Upper lobe of left lung (tissue), 6 donors: ENCODE measurements at regions not wholly inside any gene's neighbourhood (a gene's known extent, or its start where the extent isn't known, plus 50 kb on each side); places are given as distances from the start of the nearest gene placed in this dataset.

Experiments used
- ATAC-seq, 2 donors: fragments of 200-7000 bp; cut with Tn5 transposase; one replicate each; pipeline ENCODE4 v1.9.1; 2022; ENCODE audit warnings: mild to moderate bottlenecking in 2 of 2, moderate library complexity in 2 of 2; ENCODE audit not compliant: low FRiP score in 2 of 2
- DNase-seq, 2 donors: peaks; one replicate each; pipeline ENCODE4 v3.0.0-alpha.2; 2019 to 2020
- H3K27ac ChIP-seq, 4 donors: fragments of 200-600 bp; sonication (generic); one replicate each; pipeline ENCODE4 v1.5.1; 2016 to 2019
- H3K27me3 ChIP-seq, 4 donors: fragments of 200-600 bp; sonication (generic); one replicate each; pipeline ENCODE4 v1.5.1; 2017 to 2019
- H3K36me3 ChIP-seq, 4 donors: fragments of 200-600 bp; sonication (generic); one replicate each; pipeline ENCODE4 v1.5.1; 2016 to 2019
- H3K4me1 ChIP-seq, 4 donors: fragments of 200-600 bp; sonication (generic); one replicate each; pipeline ENCODE4 v1.5.1; 2018 to 2019
- H3K4me3 ChIP-seq, 4 donors: fragments of 200-600 bp; sonication (generic); one replicate each; pipeline ENCODE4 v1.5.1; 2017 to 2019; ENCODE audit warnings: mild to moderate bottlenecking in 2 of 4, moderate library complexity in 1 of 4
- H3K9me3 ChIP-seq, 4 donors: fragments of 200-600 bp; sonication (generic); one replicate each; pipeline ENCODE4 v1.5.1; 2018 to 2019
- EP300 ChIP-seq, 4 donors: sonication (generic); formaldehyde crosslinking; IDR thresholded peaks; one replicate each; pipeline ENCODE4 v1.5.1; 2017; ENCODE audit warnings: antibody characterized with exemption in 4 of 4, control low read depth in 2 of 4
- POLR2A ChIP-seq, 4 donors: fragments of 450-650 bp; IDR thresholded peaks; one replicate each; pipeline ENCODE4 v1.5.1; 2016 to 2017; ENCODE audit warnings: antibody characterized with exemption in 4 of 4, mild to moderate bottlenecking in 2 of 4
- POLR2AphosphoS5 ChIP-seq, 2 donors: sonication (generic); formaldehyde crosslinking; IDR thresholded peaks; one replicate each; pipeline ENCODE4 v1.5.1; 2017; ENCODE audit warnings: antibody characterized with exemption in 2 of 2
- WGBS, 2 donors: methylation state at CpG; one replicate each; pipeline ENCODE4 v1.1.5; 2017 to 2018; 5-methylcytosine and 5-hydroxymethylcytosine counted together
- small RNA-seq, 4 donors: library from RNA; depleted of rRNA; stranded (forward); fragments of <200 nt; gene quantifications; one replicate each; pipeline ENCODE3, GENCODE V24; 2016
- TF ChIP-seq, protein P1 (sequence below), 6 experiments: fragments of 450-650 bp in 4 of 6; fragments of 200-600 bp in 2 of 6; sonication (generic) in 2 of 6; IDR thresholded peaks; one replicate each; pipeline ENCODE4 v1.5.1; 2016 to 2019; ENCODE audit warnings: antibody characterized with exemption in 6 of 6
- donor health status: DM: no; HTN: no; CAD: no; lungs with moderate emphysema.
- donor health status: DM: no; HTN: yes; CAD: no; lungs with severe emphysema.

DNA sequence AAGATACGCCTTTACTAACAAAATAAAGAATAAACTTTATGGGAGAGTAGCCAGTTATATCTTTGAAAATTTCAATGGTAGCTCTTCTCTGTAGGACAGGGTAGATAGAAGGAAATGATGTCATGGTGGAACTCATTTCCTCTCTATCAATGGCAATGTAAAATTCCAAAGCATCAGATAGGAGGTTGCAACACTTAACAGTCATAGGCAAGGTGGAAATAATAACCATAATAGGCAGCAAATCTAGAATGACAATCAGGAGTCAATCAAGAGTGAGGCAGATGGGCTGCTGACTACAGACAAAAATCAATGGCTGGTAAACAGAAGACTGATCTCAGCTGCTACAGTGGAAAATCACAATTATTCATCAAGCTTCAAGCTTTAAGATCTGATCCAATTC lies 53.9 kb upstream of the TET2 start:
- no peak for ATAC-seq
- 83 to 85% methylated on average over 1 of the region's 1 CpG for WGBS, 2 donors

GRCh38 chr4:105093975-105094374 lies 52.7 kb upstream of the TET2 start:
- DNase-seq = no peak
- Histone ChIP-seq H3K9me3 (peaks cover 0 to 10% (median 5%) of the 10 kb centered on the region in 4 donors), H3K4me3 (no peak overlapping the region), H3K36me3 (no peaks in the 10 kb centered on the region), H3K4me1 (peaks cover 0 to 2% (median 1%) of the 10 kb centered on the region in 4 donors), H3K27ac (no peak overlapping the region), H3K27me3 (no peaks in the 10 kb centered on the region)
- WGBS, 2 donors = 84 to 90% methylated on average over 2 of the region's 2 CpGs
- TF ChIP-seq POLR2A (IDR thresholded peaks at IDR 0.05) (no peak), EP300 (IDR thresholded peaks at IDR 0.05) (no peak), POLR2AphosphoS5 (IDR thresholded peaks at IDR 0.05) (no peak)
- TF ChIP-seq, protein P1, sequence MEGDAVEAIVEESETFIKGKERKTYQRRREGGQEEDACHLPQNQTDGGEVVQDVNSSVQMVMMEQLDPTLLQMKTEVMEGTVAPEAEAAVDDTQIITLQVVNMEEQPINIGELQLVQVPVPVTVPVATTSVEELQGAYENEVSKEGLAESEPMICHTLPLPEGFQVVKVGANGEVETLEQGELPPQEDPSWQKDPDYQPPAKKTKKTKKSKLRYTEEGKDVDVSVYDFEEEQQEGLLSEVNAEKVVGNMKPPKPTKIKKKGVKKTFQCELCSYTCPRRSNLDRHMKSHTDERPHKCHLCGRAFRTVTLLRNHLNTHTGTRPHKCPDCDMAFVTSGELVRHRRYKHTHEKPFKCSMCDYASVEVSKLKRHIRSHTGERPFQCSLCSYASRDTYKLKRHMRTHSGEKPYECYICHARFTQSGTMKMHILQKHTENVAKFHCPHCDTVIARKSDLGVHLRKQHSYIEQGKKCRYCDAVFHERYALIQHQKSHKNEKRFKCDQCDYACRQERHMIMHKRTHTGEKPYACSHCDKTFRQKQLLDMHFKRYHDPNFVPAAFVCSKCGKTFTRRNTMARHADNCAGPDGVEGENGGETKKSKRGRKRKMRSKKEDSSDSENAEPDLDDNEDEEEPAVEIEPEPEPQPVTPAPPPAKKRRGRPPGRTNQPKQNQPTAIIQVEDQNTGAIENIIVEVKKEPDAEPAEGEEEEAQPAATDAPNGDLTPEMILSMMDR (IDR thresholded peaks at IDR 0.05) = no peak
- no peak for ATAC-seq

More for the DNA sequence above, 53.9 kb upstream of the TET2 start:
- H3K4me3 ChIP-seq = no peak overlapping the region
- TF ChIP-seq, protein P1 (IDR thresholded peaks at IDR 0.05) = no peak
- TF ChIP-seq POLR2A (IDR thresholded peaks at IDR 0.05) (no peak), EP300 (IDR thresholded peaks at IDR 0.05) (no peak), POLR2AphosphoS5 (IDR thresholded peaks at IDR 0.05) (no peak)
- H3K36me3 ChIP-seq = no peaks in the 10 kb centered on the region
- peaks cover 0 to 10% (median 5%) of the 10 kb centered on the region in 4 donors for H3K9me3 ChIP-seq
- peaks cover 7 to 14% (median 9%) of the 10 kb centered on the region in 4 donors for H3K4me1 ChIP-seq
- no peak for DNase-seq
- no peaks in the 10 kb centered on the region for H3K27me3 ChIP-seq
- H3K27ac ChIP-seq = no peak overlapping the region

Small RNA genes lying in the stretch of these regions (small RNA-seq; reads per million reads assigned to genes)
- gene AC096577.2 = 0 reads per million in 4 donors
- gene RNU6-351P = 0 reads per million in 4 donors
